HG02642 (cell line): ENCODE measurements at regions not wholly inside any gene's neighbourhood (a gene's known extent, or its start where the extent isn't known, plus 50 kb on each side); places are given as distances from the start of the nearest gene placed in this dataset.

Experiments
- ATAC-seq: cut with Tn5 transposase; IDR thresholded peaks from one replicate; pipeline ENCODE4 v1.9.1; 2021; ENCODE audit warnings: mild to moderate bottlenecking; ENCODE audit not compliant: unreplicated experiment, poor library complexity

- ATAC-seq = no peak
Measured at GRCh38 chr10:94043431-94043990, 49.8 kb downstream of the PLCE1 start.

- no peak for ATAC-seq
Measured at GRCh38 chr10:94046098-94046497, 52.4 kb downstream of the PLCE1 start.

GRCh38 chr10:94047293-94047692 lies 53.6 kb downstream of the PLCE1 start:
- ATAC-seq = no peak

GRCh38 chr10:94049911-94050310 lies 56.2 kb downstream of the PLCE1 start:
- no peak for ATAC-seq

GRCh38 chr10:94052281-94052680 lies 58.5 kb downstream of the PLCE1 start:
- ATAC-seq = no peak

GRCh38 chr10:94052866-94053791 lies 59.4 kb downstream of the PLCE1 start:
- no peak for ATAC-seq

- no peak for ATAC-seq
Measured at GRCh38 chr10:94059178-94059883, 65.6 kb downstream of the PLCE1 start.

GRCh38 chr10:94061026-94061425 lies 67.3 kb downstream of the PLCE1 start:
- ATAC-seq = no peak

- ATAC-seq = no peak
Measured at GRCh38 chr10:94062611-94063010, 68.9 kb downstream of the PLCE1 start.

GRCh38 chr10:94065362-94065761 lies 71.6 kb downstream of the PLCE1 start:
- no peak for ATAC-seq

GRCh38 chr10:94065787-94066186 lies 72.1 kb downstream of the PLCE1 start:
- no peak for ATAC-seq

- ATAC-seq = no peak
Measured at GRCh38 chr10:94066411-94066810, 72.7 kb downstream of the PLCE1 start.

- no peak for ATAC-seq
Measured at GRCh38 chr10:94069884-94070283, 76.2 kb downstream of the PLCE1 start.

GRCh38 chr10:94074462-94074861 lies 80.7 kb downstream of the PLCE1 start:
- ATAC-seq = no peak

GRCh38 chr10:94075506-94075905 lies 81.8 kb downstream of the PLCE1 start:
- ATAC-seq = no peak

- no peak for ATAC-seq
Measured at GRCh38 chr10:94076325-94076841, 82.7 kb downstream of the PLCE1 start.

- no peak for ATAC-seq
Measured at GRCh38 chr10:94077042-94077441, 83.3 kb downstream of the PLCE1 start.

GRCh38 chr10:94080108-94080507 lies 86.4 kb downstream of the PLCE1 start:
- ATAC-seq = no peak

- ATAC-seq = no peak
Measured at GRCh38 chr10:94083662-94084265, 90.0 kb downstream of the PLCE1 start.

- no peak for ATAC-seq
Measured at GRCh38 chr10:94084344-94084743, 90.6 kb downstream of the PLCE1 start.

- ATAC-seq = no peak
Measured at GRCh38 chr10:94085288-94085687, 91.6 kb downstream of the PLCE1 start.
